Stimulated activated naive CD8-positive, alpha-beta T cell treated with anti-CD3 and anti-CD28 coated beads, Interleukin-15, amount 100 ng/mL, for 72 hours (primary cell): ENCODE measurements at regions not wholly inside any gene's neighbourhood (a gene's known extent, or its start where the extent isn't known, plus 50 kb on each side); places are given as distances from the start of the nearest gene placed in this dataset.
A peak's percentile ranks its signal among the peaks of the same experiment; 100 is the strongest.
"Not testable (repeated sequence)": the region's sequence is repeated elsewhere in the genome, so short reads cannot be mapped to it uniquely, and the experiment has no call there.

Experiments used
- ATAC-seq: fragments of 150-1000 bp; cut with Tn5 transposase; 2 replicates; pipeline ENCODE4 v1.10.0; 2021; ENCODE audit warnings: mild to moderate bottlenecking, moderate library complexity
- DNase-seq, 2 donors: peaks; one replicate each; pipeline ENCODE4 v3.0.0; 2021 to 2022
- H3K27ac Mint-ChIP-seq, 2 donors: one replicate each; pipeline ENCODE4 v1.8.0; 2022; ENCODE audit warnings: mild to moderate bottlenecking in 2 of 2, mixed read lengths in 2 of 2, moderate library complexity in 2 of 2
- H3K27me3 Mint-ChIP-seq: one replicate; pipeline ENCODE4 v1.8.0; 2022; ENCODE audit warnings: mixed read lengths
- H3K4me1 Mint-ChIP-seq: one replicate; pipeline ENCODE4 v1.8.0; 2022; ENCODE audit warnings: mild to moderate bottlenecking, mixed read lengths
- H3K4me3 Mint-ChIP-seq, 2 donors: one replicate each; pipeline ENCODE4 v1.8.0; 2022; ENCODE audit warnings: mild to moderate bottlenecking in 2 of 2, mixed read lengths in 2 of 2, moderate library complexity in 1 of 2
- H3K9me3 Mint-ChIP-seq, 2 donors: one replicate each; pipeline ENCODE4 v1.8.0; 2022; ENCODE audit warnings: mixed read lengths in 2 of 2

GRCh38 chr1:211890091-211890995 lies 59.8 kb upstream of the LPGAT1 start:
- not testable (repeated sequence) for H3K9me3 Mint-ChIP-seq, DNase-seq
- peak overlapping the region in 1 of 2 donors; percentile 55 for H3K27ac Mint-ChIP-seq
- H3K4me3 Mint-ChIP-seq: peak overlapping the region in 1 of 2 donors; percentile 14
- peaks cover 14% of the 10 kb centered on the region for H3K27me3 Mint-ChIP-seq
- peaks cover 17% of the 10 kb centered on the region for H3K4me1 Mint-ChIP-seq
- peak; percentile 66 for ATAC-seq

GRCh38 chr1:211889307-211890090 lies 58.9 kb upstream of the LPGAT1 start:
- peaks cover 19% of the 10 kb centered on the region for H3K27me3 Mint-ChIP-seq
- not testable (repeated sequence) for H3K9me3 Mint-ChIP-seq
- H3K4me1 Mint-ChIP-seq: peaks cover 17% of the 10 kb centered on the region

GRCh38 chr1:211886551-211886950 lies 56.0 kb upstream of the LPGAT1 start:
- Mint-ChIP-seq H3K4me3 (no peak overlapping the region), H3K27ac (peak overlapping the region in 1 of 2 donors; percentile 54), H3K4me1 (peaks cover 26% of the 10 kb centered on the region), H3K27me3 (peaks cover 19% of the 10 kb centered on the region), H3K9me3 (peaks cover 0 to 3% of the 10 kb centered on the region in 2 donors)
- DNase-seq: no peak
- no peak for ATAC-seq

More at GRCh38 chr1:211889307-211890090, 58.9 kb upstream of the LPGAT1 start:
- not testable (repeated sequence) for DNase-seq, ATAC-seq, H3K27ac Mint-ChIP-seq
- peak overlapping the region in 1 of 2 donors; percentile 14 for H3K4me3 Mint-ChIP-seq

GRCh38 chr1:211885747-211886522 lies 55.4 kb upstream of the LPGAT1 start:
- DNase-seq: no peak
- no peak for ATAC-seq
- Mint-ChIP-seq H3K27ac (peak overlapping the region in 1 of 2 donors; percentile 54), H3K9me3 (peaks cover 0 to 9% of the 10 kb centered on the region in 2 donors), H3K27me3 (peaks cover 19% of the 10 kb centered on the region), H3K4me1 (peaks cover 26% of the 10 kb centered on the region), H3K4me3 (no peak overlapping the region)

GRCh38 chr1:211882381-211883004 lies 51.9 kb upstream of the LPGAT1 start:
- Mint-ChIP-seq H3K4me1 (peaks cover 16% of the 10 kb centered on the region), H3K9me3 (peaks cover 0 to 9% of the 10 kb centered on the region in 2 donors), H3K27ac (no peak overlapping the region), H3K4me3 (no peak overlapping the region), H3K27me3 (peaks cover 19% of the 10 kb centered on the region)
- no peak for ATAC-seq
- DNase-seq: no peak
